HuH-7 (cell line): ENCODE measurements at regions not wholly inside any gene's neighbourhood (a gene's known extent, or its start where the extent isn't known, plus 50 kb on each side); places are given as distances from the start of the nearest gene placed in this dataset.

Experiments used
- DNase-seq: peaks from one replicate; pipeline ENCODE4 v3.0.0; 2011; ENCODE audit warnings: low spot score

- DNase-seq: no peak
These were observed 1624.1 kb upstream of the ZEB2 start for GRCh38 chr2:146143971-146144370.

- no peak for DNase-seq
These were observed 1618.9 kb upstream of the ZEB2 start for GRCh38 chr2:146138820-146139219.

GRCh38 chr2:146135245-146135644 is 1615.3 kb upstream of the ZEB2 start:
- no peak for DNase-seq

- DNase-seq: no peak
These were observed 1611.9 kb upstream of the ZEB2 start for GRCh38 chr2:146131785-146132184.

GRCh38 chr2:146131048-146131447 is 1611.1 kb upstream of the ZEB2 start:
- peak; percentile 9 for DNase-seq

- no peak for DNase-seq
These were observed 1610.4 kb upstream of the ZEB2 start for GRCh38 chr2:146130290-146130689.

- DNase-seq: no peak
These were observed 1609.3 kb upstream of the ZEB2 start for GRCh38 chr2:146129231-146129630.

- no peak for DNase-seq
These were observed 1608.3 kb upstream of the ZEB2 start for GRCh38 chr2:146128216-146128615.

GRCh38 chr2:146125551-146125950 is 1605.6 kb upstream of the ZEB2 start:
- no peak for DNase-seq

- DNase-seq: no peak
These were observed 1604.8 kb upstream of the ZEB2 start for GRCh38 chr2:146124741-146125140.

GRCh38 chr2:146123714-146124113 is 1603.8 kb upstream of the ZEB2 start:
- DNase-seq: no peak

- no peak for DNase-seq
These were observed 1603.3 kb upstream of the ZEB2 start for GRCh38 chr2:146123256-146123655.

- no peak for DNase-seq
These were observed 1599.7 kb upstream of the ZEB2 start for GRCh38 chr2:146119586-146119985.

GRCh38 chr2:146108993-146109392 is 1589.1 kb upstream of the ZEB2 start:
- DNase-seq: no peak

GRCh38 chr2:146094185-146094584 is 1574.3 kb upstream of the ZEB2 start:
- DNase-seq: no peak

- DNase-seq: no peak
These were observed 1561.5 kb upstream of the ZEB2 start for GRCh38 chr2:146081459-146081858.

GRCh38 chr2:146080925-146081324 is 1561.0 kb upstream of the ZEB2 start:
- no peak for DNase-seq

- no peak for DNase-seq
These were observed 1559.3 kb upstream of the ZEB2 start for GRCh38 chr2:146079216-146079615.

- no peak for DNase-seq
These were observed 1557.2 kb upstream of the ZEB2 start for GRCh38 chr2:146077156-146077555.

GRCh38 chr2:146068051-146068450 is 1548.1 kb upstream of the ZEB2 start:
- no peak for DNase-seq

- no peak for DNase-seq
These were observed 1528.2 kb upstream of the ZEB2 start for GRCh38 chr2:146048141-146048540.

- no peak for DNase-seq
These were observed 1521.5 kb upstream of the ZEB2 start for GRCh38 chr2:146041274-146041910.

- no peak for DNase-seq
These were observed 1520.1 kb upstream of the ZEB2 start for GRCh38 chr2:146040051-146040450.

GRCh38 chr2:146038014-146038413 is 1518.1 kb upstream of the ZEB2 start:
- DNase-seq: no peak
